Upper lobe of left lung (tissue), 4 donors: ENCODE measurements at regions not wholly inside any gene's neighbourhood (a gene's known extent, or its start where the extent isn't known, plus 50 kb on each side); places are given as distances from the start of the nearest gene placed in this dataset.

Experiments used
- POLR2A ChIP-seq, 4 donors: fragments of 450-650 bp; IDR thresholded peaks; one replicate each; pipeline ENCODE4 v1.5.1; 2016 to 2017; ENCODE audit warnings: antibody characterized with exemption in 4 of 4, mild to moderate bottlenecking in 2 of 4
- POLR2AphosphoS5 ChIP-seq, 2 donors: sonication (generic); formaldehyde crosslinking; IDR thresholded peaks; one replicate each; pipeline ENCODE4 v1.5.1; 2017; ENCODE audit warnings: antibody characterized with exemption in 2 of 2
- TF ChIP-seq, protein P1 (sequence below), 6 experiments: fragments of 450-650 bp in 4 of 6; fragments of 200-600 bp in 2 of 6; sonication (generic) in 2 of 6; IDR thresholded peaks; one replicate each; pipeline ENCODE4 v1.5.1; 2016 to 2019; ENCODE audit warnings: antibody characterized with exemption in 6 of 6

- TF ChIP-seq POLR2A (IDR thresholded peaks at IDR 0.05) = no peak
- no peak for TF ChIP-seq POLR2AphosphoS5 (IDR thresholded peaks at IDR 0.05)
- TF ChIP-seq, protein P1, sequence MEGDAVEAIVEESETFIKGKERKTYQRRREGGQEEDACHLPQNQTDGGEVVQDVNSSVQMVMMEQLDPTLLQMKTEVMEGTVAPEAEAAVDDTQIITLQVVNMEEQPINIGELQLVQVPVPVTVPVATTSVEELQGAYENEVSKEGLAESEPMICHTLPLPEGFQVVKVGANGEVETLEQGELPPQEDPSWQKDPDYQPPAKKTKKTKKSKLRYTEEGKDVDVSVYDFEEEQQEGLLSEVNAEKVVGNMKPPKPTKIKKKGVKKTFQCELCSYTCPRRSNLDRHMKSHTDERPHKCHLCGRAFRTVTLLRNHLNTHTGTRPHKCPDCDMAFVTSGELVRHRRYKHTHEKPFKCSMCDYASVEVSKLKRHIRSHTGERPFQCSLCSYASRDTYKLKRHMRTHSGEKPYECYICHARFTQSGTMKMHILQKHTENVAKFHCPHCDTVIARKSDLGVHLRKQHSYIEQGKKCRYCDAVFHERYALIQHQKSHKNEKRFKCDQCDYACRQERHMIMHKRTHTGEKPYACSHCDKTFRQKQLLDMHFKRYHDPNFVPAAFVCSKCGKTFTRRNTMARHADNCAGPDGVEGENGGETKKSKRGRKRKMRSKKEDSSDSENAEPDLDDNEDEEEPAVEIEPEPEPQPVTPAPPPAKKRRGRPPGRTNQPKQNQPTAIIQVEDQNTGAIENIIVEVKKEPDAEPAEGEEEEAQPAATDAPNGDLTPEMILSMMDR (IDR thresholded peaks at IDR 0.05) = no peak
These were observed 120.7 kb upstream of the WNT7A start for GRCh38 chr3:14000556-14000955.
